GDM1 (cell line): ENCODE measurements at regions not wholly inside any gene's neighbourhood (a gene's known extent, or its start where the extent isn't known, plus 50 kb on each side); places are given as distances from the start of the nearest gene placed in this dataset.
"Not testable (repeated sequence)": the region's sequence is repeated elsewhere in the genome, so short reads cannot be mapped to it uniquely, and the experiment has no call there.

Experiments
- DNase-seq: peaks from one replicate; lab custom pipeline; 2025; lab: John Stamatoyannopoulos, UW

DNA sequence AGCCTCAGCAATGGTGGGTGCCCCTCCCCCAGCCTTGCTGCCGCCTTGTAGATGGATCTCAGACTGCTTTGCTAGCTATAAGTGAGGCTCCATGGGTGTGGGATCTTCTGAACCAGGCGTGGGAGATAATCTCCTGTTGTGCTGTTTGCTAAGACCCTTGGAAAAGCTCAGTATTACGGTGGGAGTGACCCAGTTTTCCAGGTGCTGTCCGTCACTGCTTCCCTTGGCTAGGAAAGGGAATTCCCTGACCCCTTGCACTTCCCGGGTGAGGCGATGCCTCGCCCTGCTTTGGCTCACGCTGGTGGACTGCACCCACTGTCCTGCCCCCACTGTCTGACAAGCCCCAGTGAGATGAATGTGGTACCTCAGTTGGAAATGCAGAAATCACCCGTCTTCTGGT is 411.2 kb downstream of the RAB38 start:
- DNase-seq, result not testable (repeated sequence)

DNA sequence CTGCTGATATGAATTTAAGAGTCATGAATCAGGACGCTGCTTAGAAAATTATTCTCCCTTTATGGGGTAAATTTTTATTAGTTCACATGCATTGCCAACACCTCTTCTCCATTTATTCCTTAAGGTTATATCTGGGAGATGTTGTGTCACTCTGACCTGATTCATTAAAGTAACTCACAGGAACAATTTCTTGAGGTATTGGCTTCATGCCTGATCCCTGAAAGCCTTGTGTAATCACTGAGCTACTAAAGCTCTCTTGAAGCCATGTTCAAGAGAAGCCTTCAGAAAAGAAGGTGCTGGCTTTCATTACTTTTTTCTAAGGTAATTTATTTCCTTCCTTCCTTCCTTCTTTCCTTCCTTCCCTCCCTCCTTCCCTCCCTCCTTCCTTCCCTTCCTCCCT is 420.6 kb downstream of the RAB38 start:
- DNase-seq, result no peak

DNA sequence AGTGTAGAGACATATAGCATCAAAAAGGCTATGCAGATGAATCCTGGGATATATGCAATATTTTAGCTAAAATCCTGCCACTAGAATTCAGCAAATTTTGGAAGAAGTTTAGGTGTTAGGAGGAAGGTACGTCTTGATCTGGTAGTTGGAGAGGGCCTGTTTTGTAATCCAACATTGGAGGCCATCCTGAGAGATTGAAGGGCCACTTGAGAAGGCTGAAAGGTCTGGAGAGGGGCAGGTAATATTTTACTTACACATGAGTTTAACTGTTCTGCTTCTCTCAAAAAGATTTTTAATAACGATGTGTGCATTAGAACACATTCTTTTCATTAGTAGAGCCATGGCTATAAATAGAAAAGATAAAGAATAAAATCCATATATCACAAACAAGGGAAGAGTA is 422.1 kb downstream of the RAB38 start:
- DNase-seq, result no peak

DNA sequence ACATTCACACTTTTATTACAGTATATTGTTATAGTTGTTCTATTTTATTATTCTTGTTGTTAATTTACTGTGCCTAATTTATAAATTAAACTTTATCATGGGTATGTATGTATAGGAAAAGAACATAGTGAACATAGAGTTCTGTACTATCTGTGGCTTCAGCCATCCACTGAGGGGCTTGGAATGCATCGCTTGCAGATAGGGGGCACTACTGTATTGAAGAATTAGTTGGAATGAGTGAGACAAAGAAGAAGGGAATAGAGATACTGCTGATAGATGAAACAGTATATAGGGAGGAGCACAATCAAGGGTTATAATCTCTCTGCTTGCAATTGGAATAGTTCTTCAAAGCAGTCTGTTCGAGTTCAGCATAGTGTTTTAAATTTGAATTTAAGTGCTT is 432.2 kb downstream of the RAB38 start:
- no peak for DNase-seq

DNA sequence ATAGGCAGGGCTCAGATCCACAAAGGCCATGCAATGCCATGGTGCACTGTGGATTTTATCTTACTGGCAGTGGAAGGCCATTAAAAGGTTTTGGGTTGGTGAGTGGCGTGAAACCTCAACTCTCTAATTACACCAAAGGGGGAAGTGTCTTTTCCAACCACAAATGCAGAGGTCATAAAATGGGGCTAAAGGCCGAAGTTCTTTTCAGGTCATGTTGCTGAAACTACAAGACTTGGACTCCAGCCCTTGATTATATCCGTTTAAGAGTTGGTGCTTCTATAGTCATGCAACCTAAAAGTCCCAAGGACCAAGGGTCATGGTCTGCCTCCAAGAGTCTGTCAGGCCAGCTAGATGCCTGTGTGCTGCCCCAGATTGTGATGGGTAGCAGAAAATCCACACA is 434.3 kb downstream of the RAB38 start:
- no peak for DNase-seq

DNA sequence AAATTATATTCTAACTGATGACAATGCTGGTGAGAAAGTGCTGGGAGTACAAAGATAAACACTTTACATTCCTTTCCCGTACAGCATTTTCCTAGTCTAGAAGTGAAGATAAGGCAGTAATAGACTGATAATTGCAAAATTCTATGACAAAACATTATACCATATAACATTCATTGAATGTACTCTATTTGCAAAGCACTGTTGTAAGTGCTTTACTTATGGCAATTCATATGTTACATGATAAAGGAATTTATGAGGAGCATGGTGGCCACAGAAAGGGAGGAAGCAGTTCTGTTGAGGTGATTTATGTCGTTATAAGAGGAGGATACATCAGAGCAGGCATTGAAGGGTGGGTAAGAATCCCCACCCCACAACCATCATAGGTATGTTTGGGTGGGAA is 434.8 kb downstream of the RAB38 start:
- DNase-seq, result no peak

DNA sequence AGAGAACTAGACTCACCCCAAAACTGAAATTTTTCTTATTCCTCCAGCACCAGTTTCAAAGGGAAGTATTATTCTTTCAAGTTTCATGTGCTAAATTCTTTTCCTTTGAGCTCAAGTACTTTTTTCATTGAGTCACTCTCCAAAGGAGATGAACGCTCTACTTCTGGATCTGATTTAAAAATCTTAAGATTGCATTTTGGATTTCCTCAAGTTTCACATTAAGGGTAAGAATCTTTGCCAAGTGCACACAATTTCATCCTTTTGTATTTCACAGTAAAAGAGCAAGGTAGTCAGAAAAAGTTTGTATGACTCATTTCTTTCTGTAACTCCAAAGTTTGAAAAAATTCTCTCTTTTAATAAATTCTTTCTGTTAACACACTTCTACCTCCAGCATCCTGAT is 435.5 kb downstream of the RAB38 start:
- DNase-seq, result no peak

DNA sequence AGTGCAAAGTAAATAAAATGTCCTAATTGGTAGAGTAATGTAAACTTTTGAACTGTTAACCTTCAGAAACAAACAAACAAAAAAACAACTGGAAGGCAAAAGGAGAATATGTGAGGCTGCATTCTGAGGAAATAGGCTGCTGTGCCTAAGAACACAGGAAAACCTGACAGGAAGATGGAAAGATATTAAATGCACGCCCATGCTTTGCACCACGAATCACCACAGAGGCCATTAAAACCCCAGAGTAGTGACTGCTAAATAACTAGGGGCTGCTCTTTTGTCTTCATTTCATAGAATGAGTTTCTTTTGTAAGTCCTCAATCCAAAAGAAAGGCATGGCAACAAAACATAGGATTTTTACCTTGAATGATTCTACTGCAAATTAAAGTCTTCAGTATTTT is 436.0 kb downstream of the RAB38 start:
- no peak for DNase-seq

DNA sequence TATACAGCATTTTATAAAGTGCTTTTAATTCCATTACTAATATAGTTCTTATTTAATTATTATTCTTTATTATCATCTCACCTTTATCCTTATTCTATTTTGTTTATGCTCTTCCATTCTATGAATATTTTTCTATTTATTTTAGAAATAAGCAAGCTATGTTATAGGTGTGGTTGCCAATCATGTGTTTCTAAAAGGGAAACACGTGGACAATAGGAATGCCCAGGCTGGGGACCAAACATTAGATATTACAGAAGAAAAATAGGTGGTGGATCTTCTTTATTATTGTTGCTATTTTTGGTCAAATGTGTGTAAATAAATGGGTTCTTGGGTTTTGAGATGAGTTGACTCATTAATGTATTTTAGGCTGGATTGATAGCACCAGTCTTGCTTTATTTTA is 438.3 kb downstream of the RAB38 start:
- no peak for DNase-seq

DNA sequence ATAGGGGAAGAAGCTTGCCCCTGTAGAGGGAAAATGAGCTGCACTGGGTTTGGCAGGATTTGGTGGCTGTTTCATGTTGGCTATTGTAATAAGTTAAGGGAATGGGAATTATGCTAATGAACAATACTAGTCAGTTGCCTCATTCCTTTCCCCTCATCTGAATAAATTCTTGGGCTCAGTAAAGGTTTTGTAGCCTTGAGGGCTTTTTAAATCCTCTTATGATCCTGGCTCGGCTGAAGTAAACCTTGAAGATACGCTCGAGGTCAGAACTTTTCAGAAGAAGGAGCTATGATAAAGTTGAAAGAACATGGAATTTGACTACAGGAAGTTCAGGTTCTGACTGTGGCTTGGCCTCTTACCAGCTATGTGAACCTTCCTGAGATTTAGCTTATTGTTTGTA is 448.7 kb downstream of the RAB38 start:
- DNase-seq, result no peak

DNA sequence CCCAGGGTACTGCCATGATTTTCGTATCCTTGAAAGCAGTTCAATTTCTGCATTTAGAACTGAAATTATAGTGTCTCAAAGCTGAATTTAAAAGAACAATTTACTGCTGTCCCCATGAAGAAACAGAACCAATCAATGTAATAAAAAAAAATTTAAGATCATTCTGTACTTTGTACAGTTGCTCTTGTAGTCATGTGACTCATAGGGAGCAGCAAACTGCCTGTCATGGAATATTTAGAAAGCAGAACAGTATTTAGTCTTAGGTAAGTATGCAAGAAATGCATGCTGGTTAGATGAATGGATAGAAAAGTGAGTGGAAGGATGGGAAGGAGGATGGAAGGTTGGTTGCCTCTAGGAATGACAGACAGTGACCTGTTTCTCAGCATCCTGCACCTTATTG is 450.9 kb downstream of the RAB38 start:
- DNase-seq, result no peak

DNA sequence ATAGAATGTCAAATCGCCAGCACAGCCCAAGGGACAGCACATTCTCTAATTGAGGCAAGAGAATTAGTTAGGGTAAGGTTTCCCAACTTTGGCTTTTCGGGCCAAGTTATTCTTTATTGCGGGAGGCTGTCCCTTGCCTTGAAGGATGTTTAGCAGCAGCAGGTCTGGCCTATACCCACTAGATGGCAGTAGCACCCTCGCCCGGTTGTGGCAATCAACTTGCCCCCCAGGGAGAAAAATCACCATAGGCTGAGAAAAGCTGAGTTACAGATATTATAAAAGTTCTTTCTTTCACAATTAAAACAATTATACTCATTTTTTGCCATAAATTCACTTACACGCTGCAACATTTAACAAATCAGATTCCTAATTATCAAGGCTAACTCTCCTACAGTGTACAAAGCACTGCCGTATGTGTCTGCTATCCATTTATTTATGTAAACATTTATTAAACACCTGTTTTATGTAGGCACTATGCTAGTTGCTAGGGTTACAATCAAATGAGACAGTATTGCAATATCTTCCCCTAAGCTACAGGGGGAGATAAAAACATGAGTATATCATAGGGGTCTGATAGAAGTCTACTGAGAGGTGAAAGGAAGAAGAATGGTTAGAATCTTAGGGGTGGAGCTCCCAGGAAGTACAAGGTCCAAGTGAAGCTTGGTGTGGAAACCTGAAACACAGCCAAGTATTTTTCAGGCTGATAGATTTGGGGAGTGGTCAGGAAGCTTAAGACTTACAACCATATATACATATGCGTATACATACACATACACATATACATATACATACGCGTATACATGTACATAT is 452.3 kb downstream of the RAB38 start:
- DNase-seq, result no peak

DNA sequence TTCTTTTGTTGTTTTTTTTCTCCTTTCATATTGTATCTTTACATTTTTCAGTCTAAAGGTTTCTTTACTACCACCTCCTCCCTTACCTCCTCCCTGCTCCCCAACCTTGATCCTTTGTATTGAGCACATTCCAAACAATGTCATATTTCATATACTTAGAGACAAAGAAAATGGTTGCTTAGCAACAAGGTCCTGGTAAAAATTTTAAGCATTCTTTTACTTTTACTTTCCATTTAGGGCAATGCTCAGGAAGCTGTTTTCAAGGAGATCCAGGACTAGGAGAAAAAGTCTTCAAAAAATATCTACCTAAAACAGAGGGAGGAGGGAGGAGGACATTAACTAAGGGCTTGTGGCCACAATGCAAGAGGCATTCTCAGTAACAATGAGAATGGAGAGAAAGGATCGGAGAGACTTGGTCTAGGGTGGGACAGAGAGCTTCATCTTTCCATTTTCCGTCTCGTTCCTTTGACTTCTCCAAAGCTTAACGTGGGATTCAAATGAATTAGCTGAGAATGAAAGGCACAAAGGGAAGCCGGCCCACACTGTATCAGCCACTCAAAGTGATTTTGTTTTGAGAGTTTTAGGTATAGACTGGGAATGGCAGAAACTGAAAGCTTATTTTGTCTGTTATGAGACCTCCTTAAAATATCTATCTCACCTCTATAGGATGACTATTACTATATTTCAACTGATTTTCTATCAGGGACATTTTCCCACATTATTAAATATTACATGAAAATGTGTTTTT is 455.7 kb downstream of the RAB38 start:
- no peak for DNase-seq

DNA sequence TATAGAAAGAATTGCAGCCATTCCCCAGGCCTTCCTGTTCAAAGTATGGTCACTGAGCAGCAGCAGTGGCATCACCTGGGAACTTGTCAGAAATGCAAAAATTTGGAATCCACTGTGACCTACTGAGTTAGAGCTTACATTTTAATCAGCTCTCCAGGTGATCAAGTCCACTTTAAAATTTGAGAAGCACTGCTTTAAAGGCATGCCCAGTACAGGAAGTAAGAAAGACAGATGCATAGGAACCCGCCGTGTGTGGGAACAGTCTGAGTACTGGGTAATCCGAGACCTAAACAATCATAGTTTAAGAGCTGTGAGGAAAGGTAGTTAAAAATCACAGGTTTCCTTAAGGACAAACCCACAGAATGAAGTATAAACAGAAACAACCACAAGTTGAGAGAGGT is 462.4 kb downstream of the RAB38 start:
- DNase-seq, result no peak

DNA sequence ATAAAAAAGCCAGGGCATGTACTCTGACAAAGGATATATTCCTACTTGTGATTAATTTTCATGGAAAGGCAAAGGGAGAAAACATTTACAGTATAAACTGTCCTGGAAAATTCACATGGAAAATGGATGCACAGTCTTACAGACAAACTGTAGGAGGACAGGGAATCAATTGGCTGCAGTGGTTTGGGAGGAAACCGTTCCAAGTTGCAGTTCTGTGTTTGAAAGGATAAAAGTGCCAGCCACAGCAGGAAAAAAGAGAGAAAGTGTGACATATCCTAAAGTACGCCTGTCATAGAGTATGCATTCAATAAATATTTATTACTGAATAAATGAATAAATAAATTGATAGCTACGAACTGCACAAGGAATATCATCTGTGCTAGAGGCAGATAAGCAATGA is 462.9 kb downstream of the RAB38 start:
- DNase-seq, result no peak

DNA sequence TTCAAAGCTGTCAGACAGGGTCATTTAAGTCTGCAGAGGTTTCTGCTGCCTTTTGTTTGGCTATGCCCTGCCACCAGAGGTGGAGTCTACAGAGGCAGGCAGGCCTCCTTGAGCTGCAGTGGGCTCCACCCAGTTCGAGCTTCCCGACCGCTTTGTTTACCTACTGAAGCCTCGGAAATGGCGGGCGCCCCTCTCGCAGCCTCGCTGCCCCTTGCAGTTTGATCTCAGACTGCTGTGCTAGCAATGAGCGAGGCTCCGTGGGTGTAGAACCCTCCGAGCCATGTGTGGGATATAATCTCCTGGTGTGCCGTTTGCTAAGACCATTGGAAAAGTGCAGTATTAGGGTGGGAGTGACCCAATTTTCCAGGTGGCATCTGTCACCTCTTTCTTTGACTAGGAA is 471.7 kb downstream of the RAB38 start:
- not testable (repeated sequence) for DNase-seq

DNA sequence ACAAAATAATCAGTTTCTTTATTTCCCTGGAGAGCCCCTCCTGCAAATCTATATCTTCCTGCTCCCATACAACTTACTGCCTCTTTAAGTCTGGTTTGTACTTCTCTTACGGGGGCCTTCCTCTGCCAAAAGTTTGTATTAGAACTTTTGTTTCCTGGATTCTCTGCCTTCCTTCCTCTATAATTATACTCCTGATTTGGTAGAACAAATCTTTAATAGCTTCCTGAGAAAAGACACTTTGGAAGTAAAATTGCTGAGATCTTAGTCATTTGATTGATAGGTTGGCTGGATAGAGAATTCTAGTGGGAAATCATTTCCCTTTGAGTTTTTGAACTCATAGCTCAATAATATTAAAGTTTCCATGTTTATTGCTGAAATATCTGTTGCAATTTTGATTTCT is 499.2 kb downstream of the RAB38 start:
- no peak for DNase-seq

DNA sequence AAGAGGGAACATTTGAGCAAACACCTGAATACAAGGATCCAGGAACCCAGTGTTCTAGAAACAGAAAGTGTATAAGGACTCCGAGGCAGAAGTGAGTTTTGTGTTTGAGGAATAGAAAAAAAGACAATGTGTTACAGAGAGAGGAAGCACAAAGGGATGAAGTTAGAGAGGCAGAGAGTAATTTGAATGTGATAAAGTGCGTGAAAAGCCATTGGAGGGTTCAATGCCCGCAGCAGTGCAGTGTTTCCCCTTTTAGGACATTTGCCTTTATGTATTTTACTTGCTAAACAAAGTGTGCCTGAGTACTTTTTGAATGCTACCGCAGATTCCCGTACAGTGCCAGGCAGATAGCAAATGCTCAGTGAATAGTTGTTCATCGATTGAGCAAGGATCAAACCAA is 508.5 kb downstream of the RAB38 start:
- DNase-seq, result no peak

DNA sequence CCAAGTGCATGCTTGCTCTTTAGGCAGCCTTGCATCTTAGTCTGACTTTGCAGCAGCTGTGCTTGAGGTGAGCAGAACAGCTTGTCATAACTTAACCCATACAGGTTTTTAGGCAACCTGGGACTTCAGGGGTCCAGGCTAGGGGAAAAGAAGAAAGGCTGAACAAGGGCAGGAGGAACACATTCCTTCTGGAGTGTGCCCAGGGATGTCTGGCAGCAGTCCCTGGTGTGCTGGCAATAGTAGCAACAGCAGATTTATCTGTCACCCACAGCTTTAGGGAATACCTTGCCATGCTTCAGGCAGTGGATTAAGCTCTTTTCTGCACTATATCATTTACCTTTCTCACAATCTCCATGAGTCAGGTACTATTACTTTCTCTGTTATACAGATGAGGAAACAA is 513.0 kb downstream of the RAB38 start:
- no peak for DNase-seq

DNA sequence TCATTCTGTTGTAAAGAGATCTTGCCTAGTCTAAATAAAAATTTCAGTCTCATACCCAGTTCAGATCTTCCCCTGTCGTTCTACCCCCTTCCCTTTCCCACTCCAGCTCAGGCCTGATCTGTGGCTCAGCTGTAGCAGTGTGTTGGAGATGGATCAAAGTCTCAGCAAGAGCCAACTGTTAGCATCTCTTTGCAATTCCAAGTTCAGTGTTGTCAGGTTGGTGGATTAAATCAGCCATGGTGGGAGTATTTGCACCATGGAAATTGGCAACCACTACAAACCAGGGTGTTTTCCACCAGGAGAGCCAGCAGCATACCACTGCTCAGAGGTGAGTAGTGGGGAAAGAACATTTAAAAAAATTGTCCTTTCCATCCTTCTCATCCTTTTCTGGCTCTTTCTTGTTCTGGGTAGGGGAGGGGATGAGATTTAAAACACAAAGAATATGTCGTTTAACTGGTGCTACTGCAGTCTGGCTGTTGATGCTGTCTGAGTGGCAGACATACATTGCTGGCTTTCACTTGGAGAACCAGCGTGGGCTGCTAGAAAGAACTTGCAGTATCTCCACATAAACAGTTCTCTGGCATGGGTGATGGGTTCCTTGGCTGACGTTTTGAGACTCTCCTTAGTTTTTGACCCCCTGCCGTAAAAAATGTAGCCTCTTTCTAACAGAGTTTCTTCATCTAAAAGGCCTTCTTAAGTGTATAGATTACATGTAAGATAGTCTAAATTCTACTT is 514.1 kb downstream of the RAB38 start:
- DNase-seq, result no peak

DNA sequence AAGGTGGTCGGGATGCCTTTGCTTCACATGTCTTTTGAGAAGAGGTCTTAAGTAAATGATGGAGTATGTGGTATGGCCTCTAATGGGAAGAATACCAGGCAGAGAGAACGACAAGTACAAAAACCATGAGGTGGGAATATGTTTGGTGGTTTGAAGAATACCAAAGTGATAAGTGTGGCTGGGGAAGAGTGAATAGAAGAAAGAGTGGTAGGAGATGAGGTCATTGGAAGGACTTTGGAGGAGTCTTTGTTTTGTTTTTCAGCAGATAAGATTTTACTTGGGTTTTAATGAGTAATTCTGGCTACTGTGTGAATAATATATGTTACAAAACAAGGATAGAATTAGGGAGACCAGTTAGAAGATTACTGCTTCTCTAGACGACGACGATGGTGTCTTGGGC is 515.4 kb downstream of the RAB38 start:
- DNase-seq, result no peak

DNA sequence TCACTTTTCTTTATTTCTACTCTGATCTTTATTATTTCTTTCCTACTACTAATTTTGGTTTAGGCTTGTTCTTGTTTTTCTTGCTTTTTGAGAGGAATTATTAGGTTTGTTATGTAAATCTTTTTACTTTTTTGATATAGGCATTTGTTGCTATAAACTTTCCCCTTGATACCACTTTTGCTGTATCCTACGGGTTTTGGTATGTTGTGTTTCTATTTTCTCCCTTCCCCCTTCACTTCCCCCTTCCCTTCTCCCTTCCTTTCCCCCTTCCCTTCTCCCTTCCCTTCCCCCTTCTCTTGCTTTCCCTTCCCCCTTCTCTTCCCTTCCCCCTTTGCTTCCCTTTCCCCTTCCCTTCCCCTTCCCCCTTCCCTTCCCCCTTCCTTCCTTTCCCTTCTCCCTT is 529.6 kb downstream of the RAB38 start:
- no peak for DNase-seq

DNA sequence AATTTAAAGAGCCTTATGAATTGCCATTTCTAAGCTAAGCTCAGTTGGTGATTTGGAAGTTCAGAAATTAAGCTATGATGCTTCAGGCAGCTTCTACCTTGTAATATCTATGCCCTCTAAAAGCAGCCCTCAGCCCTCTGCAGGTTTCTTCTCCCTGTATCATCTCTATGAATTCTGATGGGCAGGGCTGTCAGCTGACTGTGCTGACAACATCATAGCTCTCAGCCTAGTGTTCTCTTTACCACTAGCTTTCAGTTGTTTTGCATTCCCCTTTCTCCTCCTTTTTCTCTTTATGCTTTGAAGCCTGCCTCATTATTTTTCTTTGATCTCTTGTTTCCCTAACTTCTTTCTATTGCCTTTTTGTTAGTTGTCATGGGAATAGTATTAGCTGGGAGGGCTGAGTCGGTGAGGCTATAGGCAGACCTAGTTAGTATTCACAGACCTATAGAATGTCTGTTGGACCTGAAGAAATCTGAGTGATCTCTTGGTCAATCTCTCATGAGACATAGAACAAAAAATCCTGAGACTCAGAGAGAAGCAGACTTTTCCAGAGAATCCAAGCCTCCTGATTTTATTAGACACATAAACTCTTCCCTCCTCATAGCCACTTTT is 535.4 kb downstream of the RAB38 start:
- no peak for DNase-seq
